HEK293 (cell line): ENCODE measurements at regions not wholly inside any gene's neighbourhood (a gene's known extent, or its start where the extent isn't known, plus 50 kb on each side); places are given as distances from the start of the nearest gene placed in this dataset.

Source experiments
- CTCF ChIA-PET: fragments of 350-600 bp; formaldehyde crosslinking; extraction: SDS; loops from one replicate; lab custom pipeline; 2021; ENCODE audit warnings: antibody characterized with exemption; lab: Yijun Ruan, JAX
- POLR2A ChIA-PET: fragments of 300-600 bp; formaldehyde crosslinking; extraction: SDS; loops from one replicate; lab custom pipeline; 2020; ENCODE audit warnings: antibody characterized with exemption, inconsistent platforms; lab: Yijun Ruan, JAX
- H3K27ac ChIP-seq: fragments of 200-500 bp; sonication (Bioruptor generic); 2 replicates; pipeline ENCODE4 v1.5.1; 2014; ENCODE audit warnings: low read depth, low read length, control low read depth, inconsistent platforms; ENCODE audit errors: extremely low read depth
- H3K36me3 ChIP-seq, 2 experiments: fragments of 200-500 bp in 1 of 2; sonication (Bioruptor generic) in 1 of 2; 1 replicate in 1 of 2; 2 replicates in 1 of 2; pipeline ENCODE4 v1.5.1; 2014 to 2017; ENCODE audit warnings: inconsistent platforms in 2 of 2, low read length in 2 of 2; ENCODE audit not compliant: control insufficient read depth in 2 of 2, insufficient read depth in 1 of 2
- H3K4me1 ChIP-seq: fragments of 200-500 bp; sonication (Bioruptor generic); 2 replicates; pipeline ENCODE4 v1.5.1; 2014; ENCODE audit warnings: mild to moderate bottlenecking, low read length, inconsistent platforms; ENCODE audit not compliant: control insufficient read depth, insufficient read depth
- H3K4me3 ChIP-seq: 2 replicates; pipeline ENCODE4 v1.5.1; 2011; ENCODE audit warnings: low read depth, mild to moderate bottlenecking, control low read depth, low read length, moderate library complexity
- H3K9me3 ChIP-seq: fragments of 200-500 bp; sonication (Bioruptor generic); 2 replicates; pipeline ENCODE4 v1.5.1; 2014; ENCODE audit warnings: low read depth, low read length, inconsistent platforms; ENCODE audit not compliant: control insufficient read depth, insufficient read depth
- OVOL3 ChIP-seq: fragments of 450-650 bp; formaldehyde crosslinking; IDR thresholded peaks from 2 replicates; pipeline ENCODE4 v1.5.1; 2016; ENCODE audit warnings: missing biosample characterization, missing genetic modification characterization
- SCRT2 ChIP-seq: fragments of 450-650 bp; formaldehyde crosslinking; IDR thresholded peaks from 2 replicates; pipeline ENCODE4 v1.5.1; 2016; ENCODE audit warnings: missing biosample characterization, missing genetic modification characterization
- ZNF19 ChIP-seq: fragments of 450-650 bp; formaldehyde crosslinking; IDR thresholded peaks from 2 replicates; pipeline ENCODE4; 2016; ENCODE audit warnings: missing biosample characterization, missing genetic modification characterization, low read depth
- ZNF211 ChIP-seq: fragments of 450-650 bp; formaldehyde crosslinking; IDR thresholded peaks from 2 replicates; pipeline ENCODE4 v1.5.1; 2016; ENCODE audit warnings: low read depth, missing biosample characterization, missing genetic modification characterization
- ZNF223 ChIP-seq: fragments of 450-650 bp; formaldehyde crosslinking; IDR thresholded peaks from 2 replicates; pipeline ENCODE4 v1.5.1; 2016; ENCODE audit warnings: missing biosample characterization, missing genetic modification characterization
- ZNF549 ChIP-seq: fragments of 450-650 bp; IDR thresholded peaks from 2 replicates; pipeline ENCODE4 v1.5.1; 2018; ENCODE audit warnings: missing biosample characterization, missing genetic modification characterization, mild to moderate bottlenecking, inconsistent platforms, moderate library complexity
- ZNF677 ChIP-seq: fragments of 450-650 bp; IDR thresholded peaks from 2 replicates; pipeline ENCODE4 v1.5.0; 2018; ENCODE audit warnings: missing biosample characterization, mild to moderate bottlenecking, missing genetic modification characterization, moderate library complexity
- TF ChIP-seq, protein P1 (sequence below): fragments of 450-650 bp; formaldehyde crosslinking; IDR thresholded peaks from 2 replicates; pipeline ENCODE4 v1.5.1; 2016; ENCODE audit warnings: missing biosample characterization, missing genetic modification characterization, borderline replicate concordance
- TF ChIP-seq, protein P2 (sequence below): sonication (generic); formaldehyde crosslinking; IDR thresholded peaks from 2 replicates; pipeline ENCODE4 v1.8.1; 2022; ENCODE audit warnings: mild to moderate bottlenecking, moderate library complexity, missing genetic modification reagents
- TF ChIP-seq, protein P3 (sequence below): fragments of 450-650 bp; formaldehyde crosslinking; IDR thresholded peaks from 2 replicates; pipeline ENCODE4 v1.5.1; 2017; ENCODE audit warnings: missing biosample characterization, missing genetic modification characterization
- TF ChIP-seq, protein P4 (sequence below): fragments of 450-650 bp; formaldehyde crosslinking; IDR thresholded peaks from 2 replicates; pipeline ENCODE4 v1.5.1; 2016; ENCODE audit warnings: missing biosample characterization, missing genetic modification characterization
- TF ChIP-seq, protein P5 (sequence below): fragments of 450-650 bp; formaldehyde crosslinking; IDR thresholded peaks from 2 replicates; pipeline ENCODE4 v1.5.1; 2016; ENCODE audit warnings: missing biosample characterization, missing genetic modification characterization
- TF ChIP-seq, protein P6 (sequence below): fragments of 450-650 bp; formaldehyde crosslinking; IDR thresholded peaks from 2 replicates; pipeline ENCODE4 v1.5.1; 2016; ENCODE audit warnings: missing biosample characterization, missing genetic modification characterization
- TF ChIP-seq, protein P7 (sequence below): fragments of 450-650 bp; formaldehyde crosslinking; IDR thresholded peaks from 2 replicates; pipeline ENCODE4 v1.5.1; 2016; ENCODE audit warnings: missing biosample characterization, missing genetic modification characterization
- TF ChIP-seq, protein P8 (sequence below): fragments of 450-650 bp; formaldehyde crosslinking; IDR thresholded peaks from 2 replicates; pipeline ENCODE4; 2016; ENCODE audit warnings: missing biosample characterization, missing genetic modification characterization

DNA sequence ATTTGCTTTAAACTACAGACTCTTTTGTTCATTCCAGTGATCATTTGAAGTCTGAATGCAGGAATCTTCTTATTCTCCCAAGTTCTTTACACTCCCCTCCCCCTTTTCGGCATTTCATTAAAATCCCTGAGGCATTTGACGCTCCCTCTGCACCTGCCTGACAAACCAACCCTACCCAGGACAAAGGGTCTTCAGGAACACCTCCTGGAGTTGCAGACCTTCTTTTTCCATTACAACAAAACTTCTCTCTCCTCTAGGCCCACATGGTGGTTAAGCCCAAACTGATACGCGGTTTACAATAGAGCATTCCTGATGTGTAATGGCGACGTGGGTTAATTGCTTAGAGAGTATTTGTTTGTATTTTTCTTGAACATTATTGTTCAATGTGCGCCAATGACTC is 367.4 kb downstream of the FBXO15 start (continued):
- TF ChIP-seq, protein P1, sequence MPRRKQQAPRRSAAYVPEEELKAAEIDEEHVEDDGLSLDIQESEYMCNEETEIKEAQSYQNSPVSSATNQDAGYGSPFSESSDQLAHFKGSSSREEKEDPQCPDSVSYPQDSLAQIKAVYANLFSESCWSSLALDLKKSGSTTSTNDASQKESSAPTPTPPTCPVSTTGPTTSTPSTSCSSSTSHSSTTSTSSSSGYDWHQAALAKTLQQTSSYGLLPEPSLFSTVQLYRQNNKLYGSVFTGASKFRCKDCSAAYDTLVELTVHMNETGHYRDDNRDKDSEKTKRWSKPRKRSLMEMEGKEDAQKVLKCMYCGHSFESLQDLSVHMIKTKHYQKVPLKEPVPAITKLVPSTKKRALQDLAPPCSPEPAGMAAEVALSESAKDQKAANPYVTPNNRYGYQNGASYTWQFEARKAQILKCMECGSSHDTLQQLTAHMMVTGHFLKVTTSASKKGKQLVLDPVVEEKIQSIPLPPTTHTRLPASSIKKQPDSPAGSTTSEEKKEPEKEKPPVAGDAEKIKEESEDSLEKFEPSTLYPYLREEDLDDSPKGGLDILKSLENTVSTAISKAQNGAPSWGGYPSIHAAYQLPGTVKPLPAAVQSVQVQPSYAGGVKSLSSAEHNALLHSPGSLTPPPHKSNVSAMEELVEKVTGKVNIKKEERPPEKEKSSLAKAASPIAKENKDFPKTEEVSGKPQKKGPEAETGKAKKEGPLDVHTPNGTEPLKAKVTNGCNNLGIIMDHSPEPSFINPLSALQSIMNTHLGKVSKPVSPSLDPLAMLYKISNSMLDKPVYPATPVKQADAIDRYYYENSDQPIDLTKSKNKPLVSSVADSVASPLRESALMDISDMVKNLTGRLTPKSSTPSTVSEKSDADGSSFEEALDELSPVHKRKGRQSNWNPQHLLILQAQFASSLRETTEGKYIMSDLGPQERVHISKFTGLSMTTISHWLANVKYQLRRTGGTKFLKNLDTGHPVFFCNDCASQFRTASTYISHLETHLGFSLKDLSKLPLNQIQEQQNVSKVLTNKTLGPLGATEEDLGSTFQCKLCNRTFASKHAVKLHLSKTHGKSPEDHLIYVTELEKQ (tag by site-specific recombination) = no peak
- TF ChIP-seq, protein P2, sequence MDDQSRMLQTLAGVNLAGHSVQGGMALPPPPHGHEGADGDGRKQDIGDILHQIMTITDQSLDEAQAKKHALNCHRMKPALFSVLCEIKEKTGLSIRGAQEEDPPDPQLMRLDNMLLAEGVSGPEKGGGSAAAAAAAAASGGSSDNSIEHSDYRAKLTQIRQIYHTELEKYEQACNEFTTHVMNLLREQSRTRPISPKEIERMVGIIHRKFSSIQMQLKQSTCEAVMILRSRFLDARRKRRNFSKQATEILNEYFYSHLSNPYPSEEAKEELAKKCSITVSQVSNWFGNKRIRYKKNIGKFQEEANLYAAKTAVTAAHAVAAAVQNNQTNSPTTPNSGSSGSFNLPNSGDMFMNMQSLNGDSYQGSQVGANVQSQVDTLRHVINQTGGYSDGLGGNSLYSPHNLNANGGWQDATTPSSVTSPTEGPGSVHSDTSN = no peak
- TF ChIP-seq ZNF677 (tag by site-specific recombination) (no peak), ZNF19 (no peak), ZNF223 (tag by site-specific recombination) (no peak)
- TF ChIP-seq, protein P3, sequence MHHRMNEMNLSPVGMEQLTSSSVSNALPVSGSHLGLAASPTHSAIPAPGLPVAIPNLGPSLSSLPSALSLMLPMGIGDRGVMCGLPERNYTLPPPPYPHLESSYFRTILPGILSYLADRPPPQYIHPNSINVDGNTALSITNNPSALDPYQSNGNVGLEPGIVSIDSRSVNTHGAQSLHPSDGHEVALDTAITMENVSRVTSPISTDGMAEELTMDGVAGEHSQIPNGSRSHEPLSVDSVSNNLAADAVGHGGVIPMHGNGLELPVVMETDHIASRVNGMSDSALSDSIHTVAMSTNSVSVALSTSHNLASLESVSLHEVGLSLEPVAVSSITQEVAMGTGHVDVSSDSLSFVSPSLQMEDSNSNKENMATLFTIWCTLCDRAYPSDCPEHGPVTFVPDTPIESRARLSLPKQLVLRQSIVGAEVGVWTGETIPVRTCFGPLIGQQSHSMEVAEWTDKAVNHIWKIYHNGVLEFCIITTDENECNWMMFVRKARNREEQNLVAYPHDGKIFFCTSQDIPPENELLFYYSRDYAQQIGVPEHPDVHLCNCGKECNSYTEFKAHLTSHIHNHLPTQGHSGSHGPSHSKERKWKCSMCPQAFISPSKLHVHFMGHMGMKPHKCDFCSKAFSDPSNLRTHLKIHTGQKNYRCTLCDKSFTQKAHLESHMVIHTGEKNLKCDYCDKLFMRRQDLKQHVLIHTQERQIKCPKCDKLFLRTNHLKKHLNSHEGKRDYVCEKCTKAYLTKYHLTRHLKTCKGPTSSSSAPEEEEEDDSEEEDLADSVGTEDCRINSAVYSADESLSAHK (tag by site-specific recombination) = no peak
- TF ChIP-seq, protein P4, sequence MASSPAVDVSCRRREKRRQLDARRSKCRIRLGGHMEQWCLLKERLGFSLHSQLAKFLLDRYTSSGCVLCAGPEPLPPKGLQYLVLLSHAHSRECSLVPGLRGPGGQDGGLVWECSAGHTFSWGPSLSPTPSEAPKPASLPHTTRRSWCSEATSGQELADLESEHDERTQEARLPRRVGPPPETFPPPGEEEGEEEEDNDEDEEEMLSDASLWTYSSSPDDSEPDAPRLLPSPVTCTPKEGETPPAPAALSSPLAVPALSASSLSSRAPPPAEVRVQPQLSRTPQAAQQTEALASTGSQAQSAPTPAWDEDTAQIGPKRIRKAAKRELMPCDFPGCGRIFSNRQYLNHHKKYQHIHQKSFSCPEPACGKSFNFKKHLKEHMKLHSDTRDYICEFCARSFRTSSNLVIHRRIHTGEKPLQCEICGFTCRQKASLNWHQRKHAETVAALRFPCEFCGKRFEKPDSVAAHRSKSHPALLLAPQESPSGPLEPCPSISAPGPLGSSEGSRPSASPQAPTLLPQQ (tag by site-specific recombination) = no peak
- TF ChIP-seq, protein P5, sequence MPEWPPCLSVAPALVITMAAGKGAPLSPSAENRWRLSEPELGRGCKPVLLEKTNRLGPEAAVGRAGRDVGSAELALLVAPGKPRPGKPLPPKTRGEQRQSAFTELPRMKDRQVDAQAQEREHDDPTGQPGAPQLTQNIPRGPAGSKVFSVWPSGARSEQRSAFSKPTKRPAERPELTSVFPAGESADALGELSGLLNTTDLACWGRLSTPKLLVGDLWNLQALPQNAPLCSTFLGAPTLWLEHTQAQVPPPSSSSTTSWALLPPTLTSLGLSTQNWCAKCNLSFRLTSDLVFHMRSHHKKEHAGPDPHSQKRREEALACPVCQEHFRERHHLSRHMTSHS (tag by site-specific recombination) = no peak

DNA sequence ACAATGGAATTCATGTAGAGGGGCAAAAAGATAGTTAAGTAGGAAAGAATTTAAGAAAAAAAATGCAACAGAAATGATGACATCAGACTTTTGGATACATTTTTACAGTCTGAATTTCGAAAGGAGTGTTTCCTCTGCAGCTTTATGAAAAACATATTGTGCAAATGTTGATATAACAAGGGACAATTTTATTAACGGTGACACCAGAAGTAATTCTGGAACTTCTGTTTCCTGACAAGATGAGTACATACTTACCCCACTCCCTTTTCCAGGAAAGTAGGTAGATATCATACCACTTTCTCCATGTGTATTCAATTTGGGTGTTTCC is 369.6 kb downstream of the FBXO15 start:
- CTCF ChIA-PET = no interaction called here
- H3K4me1 ChIP-seq = no peaks in the 10 kb centered on the region
- TF ChIP-seq, protein P4 (tag by site-specific recombination) = no peak
- TF ChIP-seq, all 188 proteins: peak for 0
- POLR2A ChIA-PET = no interaction called here
- Histone ChIP-seq H3K4me3 (no peak overlapping the region), H3K27ac (no peak overlapping the region), H3K9me3 (no peaks in the 10 kb centered on the region), H3K36me3 (no peaks in the 10 kb centered on the region)

DNA sequence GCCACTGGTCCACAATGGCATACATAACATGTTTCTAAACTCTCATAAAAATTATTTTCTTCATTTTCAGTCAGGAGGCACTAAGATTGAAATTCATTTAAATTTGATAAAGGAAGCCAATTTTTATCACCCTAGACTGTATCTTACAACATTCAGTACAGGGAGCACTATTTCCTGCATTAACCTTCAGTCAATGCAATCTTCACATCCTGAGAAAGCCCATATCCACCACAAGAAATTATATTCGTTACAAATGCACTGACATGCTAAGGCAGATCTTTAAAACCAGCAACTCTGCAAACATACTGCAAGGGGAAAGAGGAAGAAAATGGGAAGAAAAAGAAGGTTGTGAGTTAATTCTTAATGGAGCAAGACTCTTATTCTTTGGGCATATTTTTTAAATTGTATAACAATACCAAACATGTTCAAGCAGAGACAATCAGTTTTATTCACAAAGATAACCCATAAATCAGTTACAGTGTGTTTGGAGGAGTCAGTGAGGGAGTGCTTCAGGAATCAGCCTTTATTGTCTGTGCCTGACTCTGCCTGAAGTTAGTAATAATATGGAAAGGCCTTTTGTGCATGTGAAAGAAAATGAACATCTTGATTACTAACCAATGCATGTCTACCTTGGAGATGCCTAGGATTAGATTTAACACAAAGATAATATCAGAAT is 370.1 kb downstream of the FBXO15 start:
- Histone ChIP-seq H3K27ac (no peak overlapping the region), H3K4me1 (no peaks in the 10 kb centered on the region), H3K4me3 (no peak overlapping the region), H3K36me3 (no peaks in the 10 kb centered on the region), H3K9me3 (no peaks in the 10 kb centered on the region)
- ChIA-PET POLR2A (no interaction called here), CTCF (no interaction called here)
- TF ChIP-seq ZNF211 = no peak
- no peak for TF ChIP-seq OVOL3 (tag by site-specific recombination)
- no peak for TF ChIP-seq ZNF549 (tag by site-specific recombination)
- TF ChIP-seq, protein P6, sequence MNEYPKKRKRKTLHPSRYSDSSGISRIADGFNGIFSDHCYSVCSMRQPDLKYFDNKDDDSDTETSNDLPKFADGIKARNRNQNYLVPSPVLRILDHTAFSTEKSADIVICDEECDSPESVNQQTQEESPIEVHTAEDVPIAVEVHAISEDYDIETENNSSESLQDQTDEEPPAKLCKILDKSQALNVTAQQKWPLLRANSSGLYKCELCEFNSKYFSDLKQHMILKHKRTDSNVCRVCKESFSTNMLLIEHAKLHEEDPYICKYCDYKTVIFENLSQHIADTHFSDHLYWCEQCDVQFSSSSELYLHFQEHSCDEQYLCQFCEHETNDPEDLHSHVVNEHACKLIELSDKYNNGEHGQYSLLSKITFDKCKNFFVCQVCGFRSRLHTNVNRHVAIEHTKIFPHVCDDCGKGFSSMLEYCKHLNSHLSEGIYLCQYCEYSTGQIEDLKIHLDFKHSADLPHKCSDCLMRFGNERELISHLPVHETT = no peak
- TF ChIP-seq SCRT2 (tag by site-specific recombination) = no peak
- TF ChIP-seq, protein P7, sequence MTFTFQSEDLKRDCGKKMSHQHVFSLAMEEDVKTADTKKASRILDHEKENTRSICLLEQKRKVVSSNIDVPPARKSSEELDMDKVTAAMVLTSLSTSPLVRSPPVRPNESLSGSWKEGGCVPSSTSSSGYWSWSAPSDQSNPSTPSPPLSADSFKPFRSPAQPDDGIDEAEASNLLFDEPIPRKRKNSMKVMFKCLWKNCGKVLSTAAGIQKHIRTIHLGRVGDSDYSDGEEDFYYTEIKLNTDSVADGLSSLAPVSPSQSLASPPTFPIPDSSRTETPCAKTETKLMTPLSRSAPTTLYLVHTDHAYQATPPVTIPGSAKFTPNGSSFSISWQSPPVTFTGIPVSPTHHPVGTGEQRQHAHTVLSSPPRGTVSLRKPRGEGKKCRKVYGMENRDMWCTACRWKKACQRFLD = no peak
- TF ChIP-seq, protein P8, sequence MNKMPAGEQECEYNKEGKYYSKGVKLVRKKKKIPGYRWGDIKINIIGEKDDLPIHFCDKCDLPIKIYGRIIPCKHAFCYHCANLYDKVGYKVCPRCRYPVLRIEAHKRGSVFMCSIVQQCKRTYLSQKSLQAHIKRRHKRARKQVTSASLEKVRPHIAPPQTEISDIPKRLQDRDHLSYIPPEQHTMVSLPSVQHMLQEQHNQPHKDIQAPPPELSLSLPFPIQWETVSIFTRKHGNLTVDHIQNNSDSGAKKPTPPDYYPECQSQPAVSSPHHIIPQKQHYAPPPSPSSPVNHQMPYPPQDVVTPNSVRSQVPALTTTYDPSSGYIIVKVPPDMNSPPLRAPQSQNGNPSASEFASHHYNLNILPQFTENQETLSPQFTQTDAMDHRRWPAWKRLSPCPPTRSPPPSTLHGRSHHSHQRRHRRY (tag by site-specific recombination) = no peak
- TF ChIP-seq, protein P5 (tag by site-specific recombination) = no peak
